GM18498 (cell line): ENCODE measurements at regions not wholly inside any gene's neighbourhood (a gene's known extent, or its start where the extent isn't known, plus 50 kb on each side); places are given as distances from the start of the nearest gene placed in this dataset.
"Not testable (repeated sequence)": the region's sequence is repeated elsewhere in the genome, so short reads cannot be mapped to it uniquely, and the experiment has no call there.

Experiments used
- ATAC-seq: cut with Tn5 transposase; IDR thresholded peaks from one replicate; pipeline ENCODE4 v1.9.1; 2021; ENCODE audit warnings: mild to moderate bottlenecking, moderate library complexity; ENCODE audit not compliant: unreplicated experiment

DNA sequence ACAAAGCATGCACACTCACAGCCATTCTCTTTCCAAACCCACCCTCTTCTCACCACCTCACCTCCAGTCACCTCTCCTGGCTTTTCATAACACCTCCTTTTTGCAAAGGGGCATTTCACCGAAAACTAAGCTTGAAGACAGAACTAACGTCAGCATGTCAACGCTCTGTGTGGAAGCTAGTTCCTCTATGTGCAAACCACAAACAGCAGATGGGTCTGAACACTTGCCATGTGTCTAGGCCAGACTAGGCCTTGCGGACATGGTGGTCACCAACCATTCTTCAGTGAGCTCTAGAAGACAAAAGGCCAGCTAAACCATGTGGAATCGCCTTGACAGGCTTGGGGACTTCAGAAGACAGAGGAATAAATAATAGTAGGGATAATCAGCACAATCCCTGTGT is 148.5 kb downstream of the TXNL1 start:
- no peak for ATAC-seq

DNA sequence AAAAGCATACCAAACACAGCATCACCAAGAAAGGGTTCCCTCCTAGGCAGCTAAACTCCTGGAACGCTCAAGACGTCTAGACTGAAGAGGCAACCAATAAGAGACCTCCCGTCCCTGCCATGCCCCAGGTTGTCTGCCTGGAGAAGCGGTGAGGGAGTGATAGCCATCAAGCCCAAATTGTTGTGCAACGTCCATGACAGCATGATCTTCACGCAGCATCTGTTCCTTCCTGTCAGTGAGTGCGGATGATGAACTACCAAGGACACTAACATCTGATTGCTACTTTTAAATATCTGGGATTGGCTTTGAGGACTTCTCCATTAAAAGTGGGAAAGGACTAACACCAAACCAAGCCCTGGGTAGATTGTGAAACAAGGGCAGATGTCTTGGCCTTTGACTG is 149.7 kb downstream of the TXNL1 start:
- ATAC-seq = no peak

DNA sequence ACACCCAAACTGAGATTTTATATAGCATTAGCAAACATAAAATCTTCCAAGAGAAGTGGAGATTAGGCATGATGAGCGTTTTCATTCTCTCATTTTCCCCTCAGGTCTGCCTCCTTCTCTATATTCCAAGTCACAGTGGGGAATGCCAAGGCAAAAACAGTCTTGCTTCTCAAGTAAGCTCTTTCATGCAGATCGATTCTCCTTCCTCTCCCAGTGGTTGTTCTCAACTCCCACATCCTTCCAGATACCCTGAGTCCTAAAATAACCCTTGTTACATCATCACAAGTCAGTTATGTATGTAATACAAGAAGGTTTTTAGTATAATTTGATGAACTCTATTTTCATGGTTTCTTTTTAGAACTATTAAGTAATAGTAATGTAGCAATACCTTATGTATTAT is 150.6 kb downstream of the TXNL1 start:
- no peak for ATAC-seq

DNA sequence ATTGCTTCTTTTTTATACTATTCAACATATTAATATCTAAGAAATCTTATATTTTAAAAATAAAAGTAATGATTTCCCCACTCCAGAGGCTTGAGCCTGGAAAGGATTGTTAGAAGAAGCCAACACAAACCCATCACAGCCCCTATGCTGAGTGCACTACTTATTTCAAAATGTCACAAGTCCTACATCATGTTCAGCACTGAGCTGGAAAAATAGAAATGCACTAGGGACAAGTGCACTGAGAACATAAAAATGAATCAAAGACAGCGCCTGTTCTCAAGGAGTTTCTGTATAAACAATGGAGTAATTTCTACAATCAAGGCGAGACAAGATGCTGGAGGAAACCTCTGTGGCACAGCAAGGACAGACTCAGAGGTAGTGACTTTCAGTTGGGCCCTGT is 155.0 kb downstream of the TXNL1 start:
- no peak for ATAC-seq

DNA sequence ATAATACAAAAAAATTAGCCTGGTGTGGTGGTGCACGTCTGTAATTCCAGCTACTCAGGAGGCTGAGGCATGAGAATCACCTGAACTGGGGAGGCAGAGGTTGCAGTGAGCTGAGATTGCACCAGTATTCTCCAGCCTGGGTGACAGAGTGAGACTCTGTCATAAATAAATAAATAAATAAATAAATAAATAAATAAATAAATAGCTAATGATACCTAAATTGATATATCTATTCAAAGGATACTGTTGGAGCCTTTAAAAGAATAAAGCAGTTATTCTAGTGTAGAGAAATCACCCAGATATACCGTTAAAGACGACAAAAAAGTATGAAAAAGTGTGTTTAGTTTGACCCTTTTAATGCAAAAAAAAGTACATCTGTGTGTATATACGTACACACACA is 155.6 kb downstream of the TXNL1 start:
- ATAC-seq = not testable (repeated sequence)

DNA sequence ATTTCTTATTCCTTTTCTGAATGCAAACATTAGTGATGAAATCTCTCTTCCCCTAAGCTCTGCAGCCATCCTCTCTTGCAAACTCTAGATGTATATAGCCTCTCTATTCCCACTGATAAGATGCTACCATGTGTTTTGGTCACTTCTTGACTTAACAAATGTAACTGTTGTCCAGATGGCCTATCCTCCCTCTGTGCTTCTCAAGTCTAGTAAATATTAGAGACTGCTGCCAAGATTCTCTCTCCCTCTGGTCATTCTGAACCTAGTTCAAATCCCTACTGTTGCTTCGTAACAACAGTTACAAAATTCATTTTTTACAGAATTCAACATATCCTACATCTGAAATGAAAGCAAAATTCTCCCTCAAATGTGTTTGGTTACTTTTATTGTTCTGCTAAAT is 156.6 kb downstream of the TXNL1 start:
- ATAC-seq = no peak

DNA sequence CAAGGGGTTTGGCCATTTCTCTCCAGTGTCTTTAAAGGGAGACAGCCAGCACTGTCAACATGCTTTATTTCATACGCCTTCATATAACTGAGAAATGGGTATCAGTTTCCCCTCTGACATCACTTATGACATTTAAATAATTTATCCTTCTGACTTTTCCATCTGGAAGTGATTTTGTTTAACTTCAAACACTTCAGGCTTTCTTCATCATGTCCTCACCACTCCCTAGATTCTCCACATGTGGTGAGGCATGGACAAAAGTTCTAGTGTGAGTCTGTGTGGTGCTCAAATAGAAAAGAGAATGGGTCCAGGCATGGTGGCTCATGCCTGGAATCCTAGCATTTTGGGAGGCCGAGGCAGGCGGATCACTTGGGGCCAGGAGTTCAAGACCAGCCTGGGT is 158.6 kb downstream of the TXNL1 start:
- no peak for ATAC-seq

DNA sequence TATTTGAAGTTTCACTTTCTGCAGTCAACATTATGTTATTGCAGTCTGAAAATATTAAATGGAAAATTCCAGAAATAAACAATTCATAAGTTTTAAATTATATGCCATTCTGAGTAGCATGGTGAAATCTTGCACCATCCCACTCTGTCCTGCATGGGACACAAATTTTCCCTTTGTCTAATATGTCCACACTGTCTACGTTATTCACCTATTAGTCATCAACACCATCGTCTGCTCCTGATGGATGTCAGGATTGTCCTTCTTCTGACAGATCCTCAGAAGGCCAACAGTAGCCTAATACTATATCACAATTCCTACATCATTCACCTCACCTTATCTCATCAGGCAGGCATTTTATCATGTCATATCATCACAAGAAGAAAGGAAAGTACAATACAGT is 163.1 kb downstream of the TXNL1 start:
- no peak for ATAC-seq

DNA sequence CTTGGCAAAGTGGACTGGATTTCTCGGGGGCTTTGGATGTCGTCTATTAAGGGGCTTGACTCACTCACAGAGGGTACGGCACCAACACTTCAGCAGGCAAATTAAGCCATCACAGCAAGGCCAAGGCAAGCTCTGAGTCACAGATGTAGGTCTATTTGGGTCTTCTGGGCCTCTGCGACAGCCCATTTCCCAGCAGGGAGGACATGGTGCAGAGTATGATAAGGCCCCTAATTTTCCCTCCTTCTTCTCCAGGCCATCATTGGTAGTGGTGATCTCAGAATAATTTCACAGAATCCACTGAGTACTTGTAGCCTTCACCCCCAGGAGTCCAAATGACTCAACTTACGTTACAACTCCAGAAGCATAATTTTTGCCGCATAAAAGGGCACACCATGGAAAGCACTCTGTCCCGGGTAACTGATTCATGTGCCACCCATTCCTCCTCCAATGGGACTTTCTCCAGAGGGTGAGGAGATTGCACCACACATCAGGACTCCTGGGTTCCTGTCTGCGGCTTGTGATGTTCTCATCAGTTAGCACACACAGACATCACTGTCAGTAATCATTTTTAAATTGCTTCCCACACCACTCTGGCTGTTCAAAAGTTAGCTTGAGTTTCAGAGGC is 164.9 kb downstream of the TXNL1 start:
- ATAC-seq = no peak

DNA sequence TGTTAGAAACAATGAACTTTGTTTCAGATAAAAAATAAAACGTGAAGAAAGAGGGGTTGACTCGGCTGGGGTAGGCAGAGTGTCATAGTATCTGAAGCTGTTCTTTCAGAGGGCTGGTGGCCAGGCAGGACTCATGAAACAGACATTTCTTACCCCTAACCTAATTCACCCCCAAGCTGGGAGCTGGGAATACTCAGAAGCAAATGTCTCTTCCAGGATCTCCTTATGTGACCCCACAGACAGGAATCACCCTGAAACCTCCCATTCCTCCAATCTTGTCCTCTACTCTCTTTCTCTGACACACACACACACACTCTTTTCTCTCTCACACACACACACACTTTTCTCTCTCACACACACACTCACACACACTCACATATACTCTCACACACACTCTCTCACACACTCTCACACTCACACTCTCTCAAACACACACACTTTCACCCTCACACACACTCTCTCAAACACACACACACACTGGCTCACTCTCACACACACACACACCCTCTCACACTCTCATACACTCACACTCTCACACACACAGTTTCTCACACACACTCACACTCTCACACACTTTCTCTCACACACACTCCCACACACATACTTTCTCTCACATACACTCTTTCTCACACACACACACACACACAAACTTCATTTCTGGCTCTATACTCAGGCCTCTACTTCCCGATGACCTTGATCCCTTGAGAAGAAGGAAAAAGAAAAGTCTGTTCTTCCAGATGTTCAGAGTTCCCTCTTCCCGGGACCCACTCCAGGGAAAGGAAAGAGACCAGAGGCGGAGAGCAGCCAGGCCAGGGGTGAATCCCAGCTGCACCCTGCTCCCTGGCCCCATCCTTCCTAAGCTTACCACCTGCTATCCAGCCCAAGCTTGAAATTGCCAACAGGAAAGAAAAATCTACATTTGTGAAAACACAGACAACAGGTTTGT is 167.7 kb downstream of the TXNL1 start:
- no peak for ATAC-seq

DNA sequence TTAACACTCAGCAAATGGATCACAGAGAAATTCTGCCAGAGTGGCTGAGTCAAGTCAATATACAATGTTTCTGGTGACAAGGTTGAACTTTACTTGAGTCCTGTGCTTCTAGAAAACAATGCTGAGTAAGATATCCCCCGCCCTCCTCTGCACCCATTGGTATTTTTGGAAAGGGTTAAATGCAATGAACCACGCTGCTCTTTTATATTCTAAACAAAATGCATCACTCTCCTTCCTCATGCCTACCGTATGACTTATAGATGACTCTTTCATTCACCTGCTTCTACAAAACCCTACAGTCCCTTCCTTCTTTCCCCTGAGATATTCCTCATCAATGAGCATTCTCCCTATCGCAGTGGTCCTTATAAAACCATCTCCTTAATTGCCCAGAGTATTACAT is 168.8 kb downstream of the TXNL1 start:
- ATAC-seq = no peak

DNA sequence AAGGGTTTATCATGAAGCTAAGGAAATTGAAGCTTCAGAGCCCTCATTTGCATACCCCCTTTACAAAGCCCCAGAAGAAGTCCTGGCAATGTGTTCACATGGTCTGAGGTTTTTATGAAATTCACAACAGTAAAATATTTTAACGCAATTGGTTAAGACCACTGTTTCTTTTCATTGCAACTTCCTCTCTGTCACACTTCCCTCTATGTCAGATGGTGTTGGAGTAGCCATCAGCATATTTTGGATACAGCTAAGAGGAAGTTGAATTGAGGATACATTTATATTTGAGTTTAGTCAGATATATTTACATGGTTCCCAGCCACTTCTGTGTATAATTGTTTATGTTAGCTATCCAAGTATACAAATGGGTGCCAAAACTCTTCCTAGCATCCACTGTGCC is 170.0 kb downstream of the TXNL1 start:
- ATAC-seq = no peak

DNA sequence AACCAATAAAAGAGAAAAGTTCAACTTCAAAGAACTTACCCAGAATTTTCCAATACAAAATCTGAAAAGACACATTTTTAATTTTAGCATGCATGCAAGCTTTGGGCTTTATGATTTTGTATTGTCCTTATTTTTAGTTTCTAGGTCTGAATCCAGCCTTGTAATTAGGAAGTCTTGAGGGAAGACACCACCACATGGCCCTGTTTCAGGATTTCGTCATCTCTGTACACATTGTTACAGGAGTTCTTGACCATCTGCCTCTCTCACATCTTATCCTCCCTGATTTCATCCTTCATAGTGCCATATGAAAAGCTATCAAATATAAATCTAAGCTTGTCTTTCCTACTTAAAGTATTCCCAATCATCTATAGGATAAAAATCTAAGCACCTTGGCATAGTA is 176.1 kb downstream of the TXNL1 start:
- no peak for ATAC-seq

DNA sequence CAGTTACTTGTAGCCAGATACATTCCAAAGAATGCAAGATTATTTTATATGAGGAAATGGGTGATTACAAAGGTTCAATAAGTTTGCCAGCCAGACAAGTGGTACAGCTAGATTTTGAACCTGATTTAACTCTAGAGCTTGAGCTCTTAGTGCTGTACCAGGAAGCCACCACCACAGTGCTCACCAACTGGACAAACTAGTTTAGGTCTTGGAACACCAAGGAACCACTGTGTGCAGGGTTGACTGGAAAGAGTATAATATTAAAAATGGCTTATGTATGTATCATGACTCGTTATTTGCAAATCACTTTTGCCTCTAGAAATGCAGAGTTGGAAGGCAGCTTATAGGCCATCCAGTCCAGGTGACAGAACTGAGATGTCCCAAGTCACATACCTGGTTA is 177.2 kb downstream of the TXNL1 start:
- no peak for ATAC-seq

DNA sequence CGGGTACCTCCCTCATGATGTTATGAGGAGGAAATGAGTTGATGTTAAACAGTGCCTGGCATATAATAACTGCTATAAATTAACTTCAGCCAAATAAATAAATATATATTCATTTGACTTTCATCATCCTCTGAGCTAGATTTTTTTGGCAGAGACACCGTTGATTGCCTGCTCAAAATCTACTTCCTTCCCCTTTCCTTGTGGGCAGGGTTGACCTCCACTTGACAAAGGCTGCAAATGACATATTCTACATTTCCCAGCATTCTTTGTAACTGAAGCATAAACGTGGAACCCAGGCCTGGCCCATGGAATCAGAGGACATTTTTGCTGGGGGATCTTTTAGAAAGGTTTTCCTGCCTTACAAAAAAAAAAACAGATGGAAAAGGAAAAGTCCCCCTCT is 177.8 kb downstream of the TXNL1 start:
- ATAC-seq = no peak

DNA sequence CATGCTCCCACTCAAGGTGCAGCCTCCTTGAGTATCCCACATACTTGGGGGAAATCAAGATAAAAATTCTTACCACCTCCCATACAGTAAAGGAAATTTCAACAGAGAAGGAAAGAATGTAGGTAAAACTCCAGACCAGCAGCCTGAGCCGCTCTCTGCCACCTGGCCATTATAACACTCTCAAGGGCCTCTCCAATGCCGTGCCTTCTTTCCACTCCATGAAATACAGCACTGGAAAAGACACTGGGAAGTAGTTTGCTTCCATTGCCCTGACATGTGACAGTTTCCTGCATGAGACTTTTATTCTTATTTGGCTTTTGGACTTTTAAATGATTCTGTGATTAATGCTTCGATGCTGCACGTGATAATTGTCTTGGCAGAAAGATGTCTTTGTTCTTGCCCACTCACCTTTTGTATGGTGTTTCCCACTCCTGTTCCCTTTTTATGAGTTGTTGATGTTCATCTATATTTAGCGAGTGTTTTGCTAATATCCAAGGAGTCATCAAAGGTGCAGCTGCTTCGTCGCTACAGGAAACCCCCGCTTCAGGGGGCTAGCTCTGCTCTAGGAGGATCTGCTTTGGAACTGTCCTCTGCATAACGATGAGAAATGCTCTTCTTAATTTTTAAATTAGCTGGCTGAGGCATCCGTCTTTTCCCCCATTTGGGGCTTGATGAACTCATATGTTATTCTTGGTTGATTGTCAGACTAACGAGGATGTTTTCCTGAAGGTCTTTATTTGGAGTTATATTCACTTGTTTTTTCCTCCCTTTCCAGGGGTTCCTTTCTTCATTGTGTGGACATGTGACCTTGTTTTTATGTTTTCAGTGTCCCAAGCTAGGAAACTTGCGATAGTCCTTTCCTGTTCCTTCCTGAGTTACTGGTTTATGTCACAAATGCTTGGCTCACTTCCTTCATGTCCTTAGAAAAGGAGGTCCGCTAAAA is 179.4 kb downstream of the TXNL1 start:
- no peak for ATAC-seq

DNA sequence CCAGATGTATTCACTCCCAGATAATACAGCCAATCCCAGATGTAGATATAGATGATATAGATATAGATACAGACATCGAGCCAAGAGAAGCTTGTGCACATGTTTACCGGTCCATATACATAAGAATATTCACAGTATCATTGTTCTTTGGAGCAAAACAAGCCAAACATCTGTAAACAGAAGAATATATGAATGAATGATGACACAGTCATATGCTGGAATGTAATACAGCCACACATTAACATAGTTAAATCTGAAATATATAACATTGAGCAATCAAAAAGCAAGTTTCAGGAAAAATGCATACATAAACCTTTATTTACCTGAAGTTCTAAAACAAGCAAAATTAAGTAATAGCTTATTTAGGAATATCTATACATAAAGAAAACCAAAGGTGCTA is 182.5 kb downstream of the TXNL1 start:
- ATAC-seq = no peak

DNA sequence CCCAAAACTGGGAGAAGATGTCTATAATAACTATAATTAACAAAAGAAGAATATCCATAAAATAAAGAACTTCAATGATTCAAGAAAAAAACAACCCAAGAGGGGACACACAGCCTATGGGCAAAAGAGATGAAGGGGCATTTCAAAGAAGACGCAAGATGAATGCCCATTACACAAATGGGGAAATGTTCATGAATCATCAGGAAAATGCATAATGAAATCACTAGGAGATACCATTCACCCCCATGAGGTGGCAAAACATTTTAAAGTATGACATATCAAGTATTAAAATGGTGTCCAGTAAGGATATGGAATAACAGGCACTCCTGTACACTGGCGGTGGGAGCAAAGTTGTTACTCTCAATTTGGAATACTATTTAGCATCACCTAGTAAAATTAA is 183.3 kb downstream of the TXNL1 start:
- no peak for ATAC-seq

DNA sequence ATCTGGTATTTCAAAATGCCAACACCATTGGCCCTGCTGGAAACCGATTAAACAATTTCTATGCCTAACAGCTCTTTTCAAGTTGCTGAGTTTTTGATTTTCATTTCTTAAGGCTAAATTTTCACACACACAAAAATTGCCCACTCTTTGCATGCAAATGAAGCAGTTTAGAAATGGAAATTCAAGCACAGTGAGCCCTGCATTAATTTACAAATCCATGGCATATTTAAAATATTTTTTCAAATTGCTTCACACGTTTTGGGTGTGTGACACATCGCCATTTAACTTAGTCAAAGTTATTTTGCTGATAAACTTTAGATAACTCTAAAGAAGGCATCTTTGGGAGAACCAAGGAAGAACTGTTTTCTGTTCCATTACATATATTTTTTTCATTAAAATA is 184.8 kb downstream of the TXNL1 start:
- ATAC-seq = no peak

DNA sequence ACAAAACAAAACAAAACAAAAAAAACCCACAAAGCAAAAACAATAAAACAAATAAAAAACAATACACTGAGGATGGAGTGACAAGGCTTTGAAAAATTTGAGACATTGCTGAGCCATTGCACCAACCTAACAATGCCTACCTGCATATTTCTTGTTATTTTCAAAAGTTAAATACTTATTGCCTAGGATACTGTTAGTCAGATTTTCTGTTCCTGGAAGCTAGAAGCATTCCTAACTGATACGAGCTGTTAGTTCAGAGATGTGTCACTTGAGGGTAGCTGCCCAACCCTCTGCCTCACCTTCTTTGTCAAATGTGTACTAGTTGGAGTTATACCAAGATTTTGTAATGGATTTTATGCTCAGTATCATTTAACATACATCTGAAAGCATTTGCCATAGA is 187.2 kb downstream of the TXNL1 start:
- no peak for ATAC-seq

DNA sequence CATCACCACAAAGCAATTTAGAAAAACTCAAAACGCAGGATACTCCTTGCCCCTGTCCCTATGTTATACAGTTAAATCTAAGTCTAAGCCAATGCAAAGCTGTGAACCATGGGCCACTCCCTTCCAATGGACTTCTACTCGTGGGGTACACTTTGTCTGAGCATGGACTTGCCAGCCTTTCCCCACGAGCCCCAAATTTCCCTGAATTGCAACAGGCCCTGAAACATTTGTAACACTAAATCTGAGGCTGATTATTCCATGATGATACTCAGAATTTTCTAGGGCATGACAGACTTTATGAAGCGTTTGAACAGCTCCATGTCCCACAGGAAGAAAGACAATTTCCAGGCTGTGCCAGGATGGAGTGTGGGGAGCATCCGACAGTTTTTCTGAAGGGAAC is 189.6 kb downstream of the TXNL1 start:
- ATAC-seq = no peak
